HEK293 (cell line): ENCODE measurements at regions not wholly inside any gene's neighbourhood (a gene's known extent, or its start where the extent isn't known, plus 50 kb on each side); places are given as distances from the start of the nearest gene placed in this dataset.

ENCODE experiments used
- CTCF ChIP-seq: fragments of 450-650 bp; formaldehyde crosslinking; IDR thresholded peaks from 2 replicates; pipeline ENCODE4 v1.5.1; 2016; ENCODE audit warnings: missing biosample characterization, missing genetic modification characterization
- SP2 ChIP-seq: fragments of 450-650 bp; formaldehyde crosslinking; IDR thresholded peaks from 2 replicates; pipeline ENCODE4 v1.5.1; 2016; ENCODE audit warnings: missing biosample characterization, missing genetic modification characterization
- YY1 ChIP-seq: fragments of 450-650 bp; formaldehyde crosslinking; IDR thresholded peaks from 2 replicates; pipeline ENCODE4 v1.5.1; 2018; ENCODE audit warnings: missing biosample characterization, missing genetic modification characterization
- ZFP3 ChIP-seq: fragments of 450-650 bp; formaldehyde crosslinking; IDR thresholded peaks from 2 replicates; pipeline ENCODE4 v1.5.1; 2016; ENCODE audit warnings: low read depth, missing biosample characterization, missing genetic modification characterization
- ZNF138 ChIP-seq: fragments of 450-650 bp; formaldehyde crosslinking; IDR thresholded peaks from 2 replicates; pipeline ENCODE4 v1.5.1; 2016; ENCODE audit warnings: missing biosample characterization, missing genetic modification characterization, borderline replicate concordance
- ZNF24 ChIP-seq: fragments of 450-650 bp; formaldehyde crosslinking; IDR thresholded peaks from 2 replicates; pipeline ENCODE4 v1.5.1; 2016; ENCODE audit warnings: missing biosample characterization, missing genetic modification characterization
- ZNF350 ChIP-seq: fragments of 450-650 bp; formaldehyde crosslinking; IDR thresholded peaks from 2 replicates; pipeline ENCODE4 v1.5.0; 2017; ENCODE audit warnings: missing biosample characterization, mild to moderate bottlenecking, missing genetic modification characterization

- TF ChIP-seq ZNF24 (no peak), ZFP3 (tag by site-specific recombination) (no peak), SP2 (tag by site-specific recombination) (no peak), YY1 (tag by site-specific recombination) (no peak), CTCF (tag by site-specific recombination) (no peak), ZNF138 (tag by site-specific recombination) (no peak), ZNF350 (tag by site-specific recombination) (no peak)
Observed at GRCh38 chr2:175861958-175862357, 140.1 kb downstream of the LNPK start.
